HepG2 (cell line): ENCODE measurements at regions not wholly inside any gene's neighbourhood (a gene's known extent, or its start where the extent isn't known, plus 50 kb on each side); places are given as distances from the start of the nearest gene placed in this dataset.

Source experiments
- ATAC-seq: fragments of 200-7000 bp; cut with Tn5 transposase; 3 replicates; pipeline ENCODE4 v1.9.1; 2020; ENCODE audit warnings: mild to moderate bottlenecking, moderate library complexity
- BruUV-seq: library from RNA; stranded (reverse); fragments of 400-500 nt; replicated peaks from 2 replicates; lab custom pipeline; 2021; lab: Mats Ljungman, UMichigan
- CTCF ChIA-PET: fragments of 300-600 bp; formaldehyde crosslinking; extraction: SDS; loops from one replicate; lab custom pipeline; 2021; ENCODE audit warnings: low total read pairs, inconsistent platforms, low intra/inter-chr PET ratio; lab: Yijun Ruan, JAX
- POLR2A ChIA-PET: fragments of 350-600 bp; sonication (Branson Sonifier 250); formaldehyde crosslinking; loops from one replicate; lab custom pipeline; 2020; ENCODE audit warnings: antibody characterized with exemption, inconsistent platforms; lab: Yijun Ruan, JAX
- DNase-seq: peaks from one replicate; pipeline ENCODE4 v3.0.0-alpha.2; 2015; ENCODE audit warnings: low spot score
- FAIRE-seq: peaks from 3 replicates; lab custom pipeline; 2011; peaks lifted over from hg19 to GRCh38; lab: Jason Lieb, UNC
- H2AFZ ChIP-seq: one replicate; pipeline ENCODE4 v1.6.1; 2011; ENCODE audit warnings: low read length, inconsistent platforms
- H3K27ac ChIP-seq: fragments of 300-600 bp; 3 replicates; pipeline ENCODE4 v1.8.0; 2011; ENCODE audit warnings: mixed run types, mild to moderate bottlenecking, mixed read lengths, low read length, inconsistent platforms; ENCODE audit not compliant: insufficient read depth; ENCODE audit errors: extremely low read length
- H3K27me3 ChIP-seq, 2 experiments: fragments of 200-600 bp in 1 of 2; 2 replicates in 1 of 2; 3 replicates in 1 of 2; pipeline versions ENCODE4 v1.6.0 to v1.8.0; 2011; ENCODE audit warnings: low read length in 2 of 2, mild to moderate bottlenecking in 2 of 2, moderate library complexity in 2 of 2, inconsistent platforms in 1 of 2; ENCODE audit not compliant: insufficient read depth in 2 of 2, control insufficient read depth in 1 of 2
- H3K36me3 ChIP-seq, 2 experiments: fragments of 200-600 bp in 1 of 2; replicated peaks in 1 of 2; 2 replicates in 1 of 2; 3 replicates in 1 of 2; pipeline versions ENCODE4 v1.5.1 to v1.8.0; 2011; ENCODE audit warnings: low read length in 2 of 2, inconsistent platforms in 1 of 2; ENCODE audit not compliant: insufficient read depth in 2 of 2, control insufficient read depth in 1 of 2
- H3K4me1 ChIP-seq: 2 replicates; pipeline ENCODE4 v1.5.1; 2012; ENCODE audit warnings: low read length, inconsistent platforms; ENCODE audit not compliant: insufficient read depth
- H3K4me2 ChIP-seq: 2 replicates; pipeline ENCODE4 v1.6.0; 2011; ENCODE audit warnings: low read depth, low read length, inconsistent platforms
- H3K4me3 ChIP-seq, 3 experiments: fragments of 200-600 bp in 1 of 3; sonication (generic), shearing (Covaris generic) in 1 of 3; replicated peaks in 1 of 3; 2 replicates each; pipeline ENCODE4 v1.5.1; 2011 to 2016; ENCODE audit warnings: low read length in 3 of 3, inconsistent platforms in 2 of 3, low read depth in 2 of 3, mild to moderate bottlenecking in 2 of 3, control low read depth in 1 of 3, mixed read lengths in 1 of 3; ENCODE audit not compliant: insufficient read depth in 1 of 3
- H3K79me2 ChIP-seq: one replicate; pipeline ENCODE4 v1.6.1; 2011; ENCODE audit warnings: low read length, inconsistent platforms; ENCODE audit not compliant: insufficient read depth
- H3K9ac ChIP-seq: 2 replicates; pipeline ENCODE4 v1.6.0; 2011; ENCODE audit warnings: mild to moderate bottlenecking, low read depth, low read length, inconsistent platforms; ENCODE audit not compliant: insufficient read depth
- H3K9me3 ChIP-seq: 2 replicates; pipeline ENCODE4 v1.5.1; 2012; ENCODE audit warnings: mild to moderate bottlenecking, low read length
- H4K20me1 ChIP-seq: 2 replicates; pipeline ENCODE4 v1.6.0; 2011; ENCODE audit warnings: inconsistent platforms, mild to moderate bottlenecking, low read length, moderate library complexity; ENCODE audit not compliant: insufficient read depth
- GABPB1 ChIP-seq: IDR thresholded peaks from 2 replicates; pipeline ENCODE4 v1.6.1; 2016; ENCODE audit warnings: mild to moderate bottlenecking, missing genetic modification reagents, moderate library complexity, missing compliant biosample characterization
- MTA3 ChIP-seq: sonication (generic); formaldehyde crosslinking; IDR thresholded peaks from 2 replicates; pipeline ENCODE4 v1.4.0; 2020; ENCODE audit warnings: missing genetic modification reagents
- NFRKB ChIP-seq: fragments of 450-650 bp; IDR thresholded peaks from 2 replicates; pipeline ENCODE4 v1.6.1; 2017
- NR2F6 ChIP-seq, 2 experiments: IDR thresholded peaks; 2 replicates each; pipeline ENCODE4 v1.6.1; 2016; ENCODE audit warnings: antibody characterized with exemption in 1 of 2, mild to moderate bottlenecking in 1 of 2
- SNAPC5 ChIP-seq: sonication (generic); formaldehyde crosslinking; IDR thresholded peaks from 2 replicates; pipeline ENCODE4 v1.8.1; 2023; ENCODE audit warnings: mild to moderate bottlenecking, missing genetic modification reagents, borderline replicate concordance
- SUZ12 ChIP-seq: fragments of 150-350 bp; IDR thresholded peaks from 2 replicates; pipeline ENCODE4 v1.6.1; 2014; ENCODE audit warnings: low read depth, low read length
- ZNF121 ChIP-seq: sonication (generic); formaldehyde crosslinking; IDR thresholded peaks from 2 replicates; pipeline ENCODE4 v1.5.0; 2020; ENCODE audit warnings: mild to moderate bottlenecking, missing genetic modification reagents
- ZNF256 ChIP-seq: sonication (generic); formaldehyde crosslinking; conservative IDR thresholded peaks from 2 replicates; pipeline ENCODE4 v1.4.0; 2020; ENCODE audit warnings: missing genetic modification reagents
- ZNF552 ChIP-seq: sonication (generic); formaldehyde crosslinking; IDR thresholded peaks from 2 replicates; pipeline ENCODE4 v1.9.0; 2022; ENCODE audit warnings: missing genetic modification reagents, mild to moderate bottlenecking, borderline replicate concordance
- ZNF704 ChIP-seq: sonication (generic); formaldehyde crosslinking; IDR thresholded peaks from 2 replicates; pipeline ENCODE4 v1.8.1; 2023; ENCODE audit warnings: mild to moderate bottlenecking, inconsistent platforms, moderate library complexity, missing genetic modification reagents, borderline replicate concordance
- ZNF883 ChIP-seq: sonication (generic); formaldehyde crosslinking; IDR thresholded peaks from 2 replicates; pipeline ENCODE4 v1.5.1; 2020; ENCODE audit warnings: mild to moderate bottlenecking, missing genetic modification reagents; ENCODE audit errors: not compliant biosample characterization
- WGBS: methylation state at CpG from one replicate; pipeline ENCODE4 v1.1.6; 2017; ENCODE audit warnings: low lambda C conversion rate; 5-methylcytosine and 5-hydroxymethylcytosine counted together
- in situ Hi-C: cut with HindIII; loops from 2 replicates; pipeline ENCODE4 v1.10.0; 2017; ENCODE audit warnings: low pct_unique_long_range_greater_than_20kb; ENCODE audit not compliant: extremely low pct_ligation_motif_present
- intact Hi-C: fragments of 100-400 bp; cut with micrococcal nuclease; formaldehyde crosslinking; loops from one replicate; pipeline ENCODE4 v1.10.0; 2022; ENCODE audit not compliant: unreplicated experiment
- TF ChIP-seq, protein P1 (sequence below): IDR thresholded peaks from 2 replicates; pipeline ENCODE4 v1.6.1; 2016
- TF ChIP-seq, protein P2 (sequence below): sonication (generic); formaldehyde crosslinking; IDR thresholded peaks from 2 replicates; pipeline ENCODE4 v1.9.0; 2021; ENCODE audit warnings: missing genetic modification reagents, borderline replicate concordance

- peaks cover 2 to 25% of the 10 kb centered on the region in 2 experiments; a peak in 3 of 5 replicates for H3K27me3 ChIP-seq
- peak; percentile 36; the same call in 1 of the 2 replicates for TF ChIP-seq NR2F6 (IDR thresholded peaks at IDR 0.05)
- no peak for TF ChIP-seq NR2F6 (CRISPR knock-in tag; IDR thresholded peaks at IDR 0.05)
- no peak for TF ChIP-seq ZNF256 (CRISPR knock-in tag)
- TF ChIP-seq, all 625 proteins: peak for 1
- no peak overlapping the region for H3K4me3 ChIP-seq
- H2AFZ ChIP-seq = no peak overlapping the region
- intact Hi-C loops (no loop called here), in situ Hi-C loops (no loop called here)
- no peak overlapping the region for H3K4me2 ChIP-seq
- no peaks in the 10 kb centered on the region for H3K36me3 ChIP-seq
- H3K9ac ChIP-seq = no peak overlapping the region
- H4K20me1 ChIP-seq = no peaks in the 10 kb centered on the region
- ChIA-PET POLR2A (no interaction called here), CTCF (no interaction called here)
- no peaks in the 10 kb centered on the region for H3K4me1 ChIP-seq
- H3K79me2 ChIP-seq = no peaks in the 10 kb centered on the region
- ATAC-seq (no peak), DNase-seq (no peak), FAIRE-seq (no peak)
- no peak overlapping the region for H3K27ac ChIP-seq
- no TSS peak for BruUV-seq
- 39% methylated on average over 9 of the region's 9 CpGs for WGBS
- no peaks in the 10 kb centered on the region for H3K9me3 ChIP-seq
Measured at GRCh38 chr6:149129371-149130077, 188.0 kb upstream of the TAB2 start.

DNA sequence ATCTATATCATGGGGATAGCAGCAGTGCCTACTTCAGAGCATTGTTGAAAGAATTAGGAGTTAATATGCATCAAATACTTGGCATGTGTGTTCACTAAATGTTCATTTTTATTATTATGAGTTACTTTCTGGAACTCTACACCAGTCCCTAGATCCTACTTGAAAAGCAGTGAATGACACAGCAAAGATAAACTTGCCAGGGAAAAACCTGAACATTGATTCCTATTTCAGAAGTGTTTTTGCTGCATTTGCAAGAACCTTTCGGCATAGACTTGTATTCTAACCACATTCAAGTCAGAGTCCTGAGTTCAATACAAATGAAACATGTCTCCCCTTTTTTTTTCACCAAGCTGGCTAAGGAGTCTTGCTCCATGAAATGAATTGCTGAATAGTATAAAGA is 187.4 kb upstream of the TAB2 start:
- BruUV-seq = no TSS peak
- Histone ChIP-seq H3K4me2 (no peak overlapping the region), H3K9me3 (no peaks in the 10 kb centered on the region), H2AFZ (no peak overlapping the region), H4K20me1 (no peaks in the 10 kb centered on the region), H3K4me3 (no peak overlapping the region), H3K9ac (no peak overlapping the region), H3K36me3 (no peaks in the 10 kb centered on the region), H3K27ac (no peak overlapping the region), H3K27me3 (peaks cover 2 to 27% of the 10 kb centered on the region in 2 experiments; a peak in 3 of 5 replicates), H3K4me1 (no peaks in the 10 kb centered on the region), H3K79me2 (no peaks in the 10 kb centered on the region)
- intact Hi-C loops = no loop called here
- WGBS = 16% methylated on average over 1 of the region's 1 CpG
- in situ Hi-C loops = no loop called here
- DNase-seq = no peak
- ChIA-PET POLR2A (no interaction called here), CTCF (no interaction called here)
- FAIRE-seq = no peak
- no peak for ATAC-seq
- TF ChIP-seq ZNF704 (CRISPR knock-in tag) = no peak
- TF ChIP-seq, protein P1, sequence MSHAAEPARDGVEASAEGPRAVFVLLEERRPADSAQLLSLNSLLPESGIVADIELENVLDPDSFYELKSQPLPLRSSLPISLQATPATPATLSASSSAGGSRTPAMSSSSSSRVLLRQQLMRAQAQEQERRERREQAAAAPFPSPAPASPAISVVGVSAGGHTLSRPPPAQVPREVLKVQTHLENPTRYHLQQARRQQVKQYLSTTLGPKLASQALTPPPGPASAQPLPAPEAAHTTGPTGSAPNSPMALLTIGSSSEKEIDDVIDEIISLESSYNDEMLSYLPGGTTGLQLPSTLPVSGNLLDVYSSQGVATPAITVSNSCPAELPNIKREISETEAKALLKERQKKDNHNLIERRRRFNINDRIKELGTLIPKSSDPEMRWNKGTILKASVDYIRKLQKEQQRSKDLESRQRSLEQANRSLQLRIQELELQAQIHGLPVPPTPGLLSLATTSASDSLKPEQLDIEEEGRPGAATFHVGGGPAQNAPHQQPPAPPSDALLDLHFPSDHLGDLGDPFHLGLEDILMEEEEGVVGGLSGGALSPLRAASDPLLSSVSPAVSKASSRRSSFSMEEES (CRISPR knock-in tag) = no peak
- TF ChIP-seq SNAPC5 (CRISPR knock-in tag) = no peak
- no peak for TF ChIP-seq MTA3
- TF ChIP-seq NFRKB = no peak
- TF ChIP-seq ZNF883 (CRISPR knock-in tag) = no peak
- TF ChIP-seq, protein P2, sequence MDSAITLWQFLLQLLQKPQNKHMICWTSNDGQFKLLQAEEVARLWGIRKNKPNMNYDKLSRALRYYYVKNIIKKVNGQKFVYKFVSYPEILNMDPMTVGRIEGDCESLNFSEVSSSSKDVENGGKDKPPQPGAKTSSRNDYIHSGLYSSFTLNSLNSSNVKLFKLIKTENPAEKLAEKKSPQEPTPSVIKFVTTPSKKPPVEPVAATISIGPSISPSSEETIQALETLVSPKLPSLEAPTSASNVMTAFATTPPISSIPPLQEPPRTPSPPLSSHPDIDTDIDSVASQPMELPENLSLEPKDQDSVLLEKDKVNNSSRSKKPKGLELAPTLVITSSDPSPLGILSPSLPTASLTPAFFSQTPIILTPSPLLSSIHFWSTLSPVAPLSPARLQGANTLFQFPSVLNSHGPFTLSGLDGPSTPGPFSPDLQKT = no peak
- TF ChIP-seq GABPB1 (CRISPR knock-in tag) = no peak
- no peak for TF ChIP-seq ZNF121 (CRISPR knock-in tag)
- TF ChIP-seq ZNF552 = no peak
- no peak for TF ChIP-seq SUZ12
